Right lobe of liver (tissue), 4 donors: ENCODE measurements at regions not wholly inside any gene's neighbourhood (a gene's known extent, or its start where the extent isn't known, plus 50 kb on each side); places are given as distances from the start of the nearest gene placed in this dataset.

ENCODE experiments used
- POLR2A ChIP-seq: fragments of 450-650 bp; IDR thresholded peaks from one replicate; pipeline ENCODE4 v1.6.1; 2017; ENCODE audit warnings: antibody characterized with exemption, mild to moderate bottlenecking
- TF ChIP-seq, protein P1 (sequence below), 4 donors: fragments of 200-600 bp in 3 of 4; fragments of 450-650 bp in 1 of 4; IDR thresholded peaks; one replicate each; pipeline versions ENCODE4 v1.5.1 to v1.8.0; 2016 to 2022; ENCODE audit warnings: antibody characterized with exemption in 4 of 4, mild to moderate bottlenecking in 2 of 4
- donor health status: DM: no; HTN: no; CAD: no.
- donor health status: DM: no; HTN: no; CAD: no.
- donor health status: DM: no; HTN: yes; CAD: no.

DNA sequence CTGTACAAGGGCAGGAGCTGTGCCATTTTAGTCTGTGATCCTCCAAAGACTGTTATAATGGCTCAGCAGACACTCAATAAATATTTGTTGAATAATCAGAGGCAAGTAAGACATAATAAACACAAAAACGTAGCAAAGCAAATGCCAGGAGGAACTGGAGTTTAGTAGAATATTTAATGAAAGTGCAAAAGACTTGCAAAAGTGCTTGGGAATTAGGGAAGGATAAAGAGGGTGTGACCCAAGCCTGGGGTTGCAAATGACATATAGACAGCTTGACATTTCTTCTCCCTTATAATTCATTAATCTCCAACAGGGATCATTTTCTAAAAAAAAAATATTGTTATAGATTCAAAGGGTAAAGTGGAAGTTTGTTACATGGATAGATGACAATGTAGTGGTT is 212.7 kb upstream of the PGR start:
- TF ChIP-seq, protein P1, sequence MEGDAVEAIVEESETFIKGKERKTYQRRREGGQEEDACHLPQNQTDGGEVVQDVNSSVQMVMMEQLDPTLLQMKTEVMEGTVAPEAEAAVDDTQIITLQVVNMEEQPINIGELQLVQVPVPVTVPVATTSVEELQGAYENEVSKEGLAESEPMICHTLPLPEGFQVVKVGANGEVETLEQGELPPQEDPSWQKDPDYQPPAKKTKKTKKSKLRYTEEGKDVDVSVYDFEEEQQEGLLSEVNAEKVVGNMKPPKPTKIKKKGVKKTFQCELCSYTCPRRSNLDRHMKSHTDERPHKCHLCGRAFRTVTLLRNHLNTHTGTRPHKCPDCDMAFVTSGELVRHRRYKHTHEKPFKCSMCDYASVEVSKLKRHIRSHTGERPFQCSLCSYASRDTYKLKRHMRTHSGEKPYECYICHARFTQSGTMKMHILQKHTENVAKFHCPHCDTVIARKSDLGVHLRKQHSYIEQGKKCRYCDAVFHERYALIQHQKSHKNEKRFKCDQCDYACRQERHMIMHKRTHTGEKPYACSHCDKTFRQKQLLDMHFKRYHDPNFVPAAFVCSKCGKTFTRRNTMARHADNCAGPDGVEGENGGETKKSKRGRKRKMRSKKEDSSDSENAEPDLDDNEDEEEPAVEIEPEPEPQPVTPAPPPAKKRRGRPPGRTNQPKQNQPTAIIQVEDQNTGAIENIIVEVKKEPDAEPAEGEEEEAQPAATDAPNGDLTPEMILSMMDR (IDR thresholded peaks at IDR 0.05): no peak
- TF ChIP-seq POLR2A: no peak
